H9 (cell line): ENCODE measurements at regions not wholly inside any gene's neighbourhood (a gene's known extent, or its start where the extent isn't known, plus 50 kb on each side); places are given as distances from the start of the nearest gene placed in this dataset.

ENCODE experiments used
- DNase-seq: peaks from one replicate; pipeline ENCODE4 v3.0.0-alpha.2; 2017
- H2AFZ ChIP-seq: one replicate; pipeline ENCODE4 v1.6.1; 2013; ENCODE audit warnings: mild to moderate bottlenecking, low read length, control low read depth, moderate library complexity
- H2AK5ac ChIP-seq: 2 replicates; pipeline ENCODE4 v1.6.1; 2013; ENCODE audit warnings: low read length, control low read depth, mixed read lengths; ENCODE audit not compliant: insufficient read length
- H2BK120ac ChIP-seq: one replicate; pipeline ENCODE4 v1.6.1; 2013; ENCODE audit warnings: low read depth, mild to moderate bottlenecking, low read length, control low read depth, inconsistent platforms; ENCODE audit not compliant: poor library complexity, severe bottlenecking
- H2BK12ac ChIP-seq: 2 replicates; pipeline ENCODE4 v1.6.1; 2013; ENCODE audit warnings: low read length, control low read depth, mixed read lengths, low read depth; ENCODE audit not compliant: insufficient read length
- H2BK15ac ChIP-seq: 2 replicates; pipeline ENCODE4 v1.6.1; 2013; ENCODE audit warnings: low read depth, low read length, control low read depth
- H2BK20ac ChIP-seq: one replicate; pipeline ENCODE4 v1.6.1; 2013; ENCODE audit warnings: low read depth, mild to moderate bottlenecking, low read length, control low read depth, inconsistent platforms; ENCODE audit not compliant: poor library complexity, severe bottlenecking
- H2BK5ac ChIP-seq: 2 replicates; pipeline ENCODE4 v1.6.1; 2013; ENCODE audit warnings: low read length, control low read depth, mixed read lengths; ENCODE audit not compliant: insufficient read length
- H3K14ac ChIP-seq: 2 replicates; pipeline ENCODE4 v1.6.1; 2013; ENCODE audit warnings: low read length, control low read depth; ENCODE audit not compliant: insufficient read depth
- H3K18ac ChIP-seq: 2 replicates; pipeline ENCODE4 v1.6.1; 2013; ENCODE audit warnings: low read depth, mild to moderate bottlenecking, mixed read lengths, low read length, control low read depth; ENCODE audit not compliant: insufficient read length
- H3K23ac ChIP-seq: 2 replicates; pipeline ENCODE4 v1.6.1; 2013; ENCODE audit warnings: low read length, control low read depth, mixed read lengths, low read depth; ENCODE audit not compliant: insufficient read length
- H3K23me2 ChIP-seq: 2 replicates; pipeline ENCODE4 v1.6.1; 2013; ENCODE audit warnings: low read depth, mild to moderate bottlenecking, mixed read lengths, low read length, control low read depth; ENCODE audit not compliant: insufficient read length, poor library complexity, severe bottlenecking
- H3K27ac ChIP-seq: 2 replicates; pipeline ENCODE4 v1.5.1; 2013; ENCODE audit warnings: low read length, control low read depth, mixed read lengths, low read depth; ENCODE audit not compliant: insufficient read length
- H3K27me3 ChIP-seq: 2 replicates; pipeline ENCODE4 v1.6.1; 2013; ENCODE audit warnings: low read length, control low read depth, inconsistent platforms; ENCODE audit not compliant: insufficient read depth
- H3K4ac ChIP-seq: 2 replicates; pipeline ENCODE4 v1.6.1; 2013; ENCODE audit warnings: low read depth, mild to moderate bottlenecking, control low read depth, inconsistent platforms, low read length, moderate library complexity
- H3K4me1 ChIP-seq: 2 replicates; pipeline ENCODE4 v1.6.1; 2013; ENCODE audit warnings: low read length, control low read depth, inconsistent platforms; ENCODE audit not compliant: insufficient read depth
- H3K4me2 ChIP-seq: 2 replicates; pipeline ENCODE4 v1.6.1; 2013; ENCODE audit warnings: low read length, control low read depth, mixed read lengths; ENCODE audit not compliant: insufficient read length, insufficient read depth
- H3K56ac ChIP-seq: 2 replicates; pipeline ENCODE4 v1.6.1; 2013; ENCODE audit warnings: low read depth, mild to moderate bottlenecking, mixed read lengths, low read length, control low read depth; ENCODE audit not compliant: insufficient read length
- H3K79me1 ChIP-seq: 2 replicates; pipeline ENCODE4 v1.6.1; 2013; ENCODE audit warnings: low read depth, mild to moderate bottlenecking, moderate library complexity, low read length, control low read depth, inconsistent platforms; ENCODE audit not compliant: insufficient read depth, poor library complexity, severe bottlenecking
- H3K79me2 ChIP-seq: 2 replicates; pipeline ENCODE4 v1.6.1; 2013; ENCODE audit warnings: low read length, control low read depth, inconsistent platforms; ENCODE audit not compliant: insufficient read depth
- H3K9ac ChIP-seq: 2 replicates; pipeline ENCODE4 v1.6.1; 2013; ENCODE audit warnings: low read length, control low read depth, mixed read lengths; ENCODE audit not compliant: insufficient read length; ENCODE audit errors: extremely low read depth
- H3K9me3 ChIP-seq: one replicate; pipeline ENCODE4 v1.6.1; 2013; ENCODE audit warnings: low read depth, low read length, inconsistent platforms; ENCODE audit not compliant: control insufficient read depth
- H3T11ph ChIP-seq: one replicate; pipeline ENCODE4 v1.6.1; 2013; ENCODE audit warnings: mild to moderate bottlenecking, low read length, control low read depth, inconsistent platforms
- H4K20me1 ChIP-seq: one replicate; pipeline ENCODE4 v1.6.1; 2013; ENCODE audit not compliant: control insufficient read depth, insufficient read length, insufficient read depth
- H4K5ac ChIP-seq: 2 replicates; pipeline ENCODE4 v1.6.1; 2013; ENCODE audit warnings: low read depth, mild to moderate bottlenecking, mixed read lengths, low read length, control low read depth; ENCODE audit not compliant: insufficient read length
- H4K8ac ChIP-seq: replicated peaks from 2 replicates; pipeline ENCODE4 v1.6.1; 2013; ENCODE audit warnings: low read length, control low read depth, mixed read lengths, low read depth; ENCODE audit not compliant: insufficient read length
- H4K91ac ChIP-seq: 2 replicates; pipeline ENCODE4 v1.6.1; 2013; ENCODE audit warnings: low read depth, mild to moderate bottlenecking, moderate library complexity, mixed read lengths, low read length, control low read depth; ENCODE audit not compliant: insufficient read length
- H3K27ac Mint-ChIP-seq, 3 experiments: 2 replicates in 2 of 3; 3 replicates in 1 of 3; pipeline ENCODE4 v1.8.0; 2020 to 2021; ENCODE audit warnings: mixed read lengths in 3 of 3, mild to moderate bottlenecking in 1 of 3, moderate library complexity in 1 of 3
- H3K27me3 Mint-ChIP-seq: 2 replicates; pipeline ENCODE4 v1.8.0; 2021; ENCODE audit warnings: low read depth, mild to moderate bottlenecking, moderate library complexity, mixed read lengths
- H3K36me3 Mint-ChIP-seq, 3 experiments: 2 replicates in 2 of 3; 3 replicates in 1 of 3; pipeline ENCODE4 v1.8.0; 2020 to 2021; ENCODE audit warnings: low read depth in 3 of 3, mixed read lengths in 3 of 3; ENCODE audit not compliant: insufficient read depth in 1 of 3
- H3K4me1 Mint-ChIP-seq, 2 experiments: 2 replicates each; pipeline ENCODE4 v1.8.0; 2020; ENCODE audit warnings: mixed read lengths in 2 of 2
- H3K4me3 Mint-ChIP-seq, 2 experiments: 2 replicates in 1 of 2; 3 replicates in 1 of 2; pipeline ENCODE4 v1.8.0; 2020 to 2021; ENCODE audit warnings: mild to moderate bottlenecking in 2 of 2, mixed read lengths in 2 of 2, moderate library complexity in 1 of 2
- H3K9me3 Mint-ChIP-seq, 2 experiments: 2 replicates in 1 of 2; 3 replicates in 1 of 2; pipeline ENCODE4 v1.8.0; 2020; ENCODE audit warnings: mild to moderate bottlenecking in 2 of 2, mixed read lengths in 2 of 2, moderate library complexity in 1 of 2
- CTCF ChIP-seq: fragments of 200-600 bp; sonication (generic); conservative IDR thresholded peaks from 3 replicates; pipeline ENCODE4 v1.8.0; 2021; ENCODE audit warnings: antibody characterized with exemption, mild to moderate bottlenecking
- WGBS: extraction: QIAGEN DNeasy Blood & Tissue Kit; methylation state at CpG from one replicate; pipeline ENCODE4 v1.1.7; 2013; ENCODE audit warnings: missing lambda C conversion rate, low lambda C conversion rate, mixed read lengths; ENCODE audit not compliant: insufficient read length; ENCODE audit errors: extremely low coverage; 5-methylcytosine and 5-hydroxymethylcytosine counted together

- Histone ChIP-seq H3K4me1 (peaks cover 5% of the 10 kb centered on the region; the same call in 1 of the 2 replicates), H3K79me2 (no peaks in the 10 kb centered on the region), H3K9ac (no peak overlapping the region), H4K91ac (no peak overlapping the region), H2AFZ (no peak overlapping the region), H3K4ac (no peak overlapping the region), H3K23ac (no peak overlapping the region), H3K56ac (no peak overlapping the region), H3K79me1 (no peaks in the 10 kb centered on the region), H2AK5ac (no peak overlapping the region), H3K4me2 (no peak overlapping the region), H3K18ac (no peak overlapping the region), H3K9me3 (no peaks in the 10 kb centered on the region), H3T11ph (no peak overlapping the region), H4K20me1 (no peaks in the 10 kb centered on the region), H4K8ac (no peak overlapping the region), H4K5ac (no peak overlapping the region), H2BK15ac (no peak overlapping the region), H3K14ac (no peak overlapping the region), H2BK5ac (no peak overlapping the region), H3K27ac (no peak overlapping the region), H3K23me2 (no peaks in the 10 kb centered on the region), H2BK20ac (no peak overlapping the region), H2BK12ac (no peak overlapping the region), H2BK120ac (no peak overlapping the region), H3K27me3 (no peaks in the 10 kb centered on the region)
- Mint-ChIP-seq H3K9me3 (no peaks in the 10 kb centered on the region), H3K36me3 (peaks cover 0 to 1% (median 0%) of the 10 kb centered on the region in 3 experiments; a peak in 2 of 7 replicates), H3K27me3 (peaks cover 3% of the 10 kb centered on the region), H3K27ac (no peak overlapping the region), H3K4me3 (no peak overlapping the region), H3K4me1 (peaks cover 18 to 28% of the 10 kb centered on the region in 2 experiments)
- no peak for TF ChIP-seq CTCF
- DNase-seq: no peak
- no CpG with 5 or more reads among the region's 2 CpGs for WGBS
Observed at GRCh38 chr3:137131081-137131480, 173.3 kb downstream of the IL20RB start.
